Osteocyte (in vitro differentiated cells): ENCODE measurements at regions not wholly inside any gene's neighbourhood (a gene's known extent, or its start where the extent isn't known, plus 50 kb on each side); places are given as distances from the start of the nearest gene placed in this dataset.

Experiments
- DNase-seq: peaks from one replicate; pipeline ENCODE4 v3.0.0; 2021; ENCODE audit warnings: mixed read lengths; ENCODE audit not compliant: unreplicated experiment; ENCODE audit errors: extremely low spot score
- H3K27ac Mint-ChIP-seq: one replicate; pipeline ENCODE4 v1.8.0; 2021; ENCODE audit warnings: mild to moderate bottlenecking, mixed read lengths; ENCODE audit not compliant: unreplicated experiment
- H3K27me3 Mint-ChIP-seq: one replicate; pipeline ENCODE4 v1.8.0; 2021; ENCODE audit warnings: mixed read lengths; ENCODE audit not compliant: unreplicated experiment
- H3K36me3 Mint-ChIP-seq: one replicate; pipeline ENCODE4 v1.8.0; 2021; ENCODE audit warnings: mixed read lengths; ENCODE audit not compliant: unreplicated experiment
- H3K4me1 Mint-ChIP-seq: one replicate; pipeline ENCODE4 v1.8.0; 2021; ENCODE audit warnings: mixed read lengths; ENCODE audit not compliant: unreplicated experiment
- H3K4me3 Mint-ChIP-seq: one replicate; pipeline ENCODE4 v1.8.0; 2021; ENCODE audit warnings: mild to moderate bottlenecking, moderate library complexity, mixed read lengths; ENCODE audit not compliant: unreplicated experiment
- H3K9me3 Mint-ChIP-seq: one replicate; pipeline ENCODE4 v1.8.0; 2021; ENCODE audit warnings: mixed read lengths; ENCODE audit not compliant: unreplicated experiment
- CTCF ChIP-seq: fragments of 200-600 bp; sonication (generic); IDR thresholded peaks from 2 replicates; pipeline ENCODE4 v1.5.0; 2021; ENCODE audit warnings: antibody characterized with exemption, mild to moderate bottlenecking, moderate library complexity

GRCh38 chr1:63190171-63190570 lies 132.2 kb upstream of the FOXD3 start:
- no peak for DNase-seq
- no peaks in the 10 kb centered on the region for H3K9me3 Mint-ChIP-seq
- no peak overlapping the region for H3K27ac Mint-ChIP-seq
- H3K27me3 Mint-ChIP-seq: peaks cover 15% of the 10 kb centered on the region
- no peaks in the 10 kb centered on the region for H3K36me3 Mint-ChIP-seq
- H3K4me1 Mint-ChIP-seq: no peaks in the 10 kb centered on the region
- no peak for TF ChIP-seq CTCF
- H3K4me3 Mint-ChIP-seq: no peak overlapping the region

GRCh38 chr1:63198871-63199394 lies 123.4 kb upstream of the FOXD3 start:
- no peak for TF ChIP-seq CTCF
- H3K36me3 Mint-ChIP-seq: no peaks in the 10 kb centered on the region
- no peaks in the 10 kb centered on the region for H3K4me1 Mint-ChIP-seq
- H3K4me3 Mint-ChIP-seq: no peak overlapping the region
- no peaks in the 10 kb centered on the region for H3K9me3 Mint-ChIP-seq
- peaks cover 50% of the 10 kb centered on the region for H3K27me3 Mint-ChIP-seq
- DNase-seq: no peak
- H3K27ac Mint-ChIP-seq: no peak overlapping the region

GRCh38 chr1:63199706-63200335 lies 122.5 kb upstream of the FOXD3 start:
- no peak for TF ChIP-seq CTCF
- Mint-ChIP-seq H3K27ac (no peak overlapping the region), H3K36me3 (no peaks in the 10 kb centered on the region), H3K27me3 (peaks cover 53% of the 10 kb centered on the region), H3K9me3 (no peaks in the 10 kb centered on the region), H3K4me3 (no peak overlapping the region), H3K4me1 (no peaks in the 10 kb centered on the region)
- no peak for DNase-seq

- no peaks in the 10 kb centered on the region for H3K4me1 Mint-ChIP-seq
- TF ChIP-seq CTCF: no peak
- no peak for DNase-seq
- H3K4me3 Mint-ChIP-seq: no peak overlapping the region
- no peaks in the 10 kb centered on the region for H3K36me3 Mint-ChIP-seq
- H3K9me3 Mint-ChIP-seq: no peaks in the 10 kb centered on the region
- H3K27ac Mint-ChIP-seq: no peak overlapping the region
- peaks cover 55% of the 10 kb centered on the region for H3K27me3 Mint-ChIP-seq
These were observed 121.7 kb upstream of the FOXD3 start for GRCh38 chr1:63200676-63201075.

- Mint-ChIP-seq H3K36me3 (no peaks in the 10 kb centered on the region), H3K27ac (no peak overlapping the region), H3K4me3 (no peak overlapping the region), H3K9me3 (no peaks in the 10 kb centered on the region), H3K4me1 (no peaks in the 10 kb centered on the region), H3K27me3 (peaks cover 43% of the 10 kb centered on the region)
- no peak for TF ChIP-seq CTCF
- DNase-seq: no peak
These were observed 118.7 kb upstream of the FOXD3 start for GRCh38 chr1:63203641-63204040.
